ENCODE measurements at regions not wholly inside any gene's neighbourhood (a gene's known extent, or its start where the extent isn't known, plus 50 kb on each side); places are given as distances from the start of the nearest gene placed in this dataset.
"Not testable (repeated sequence)": the region's sequence is repeated elsewhere in the genome, so short reads cannot be mapped to it uniquely, and the experiment has no call there.

GRCh38 chr12:92063641-92064040 lies 82.0 kb downstream of the BTG1 start:
- ATAC-seq (ENCODE audit: poor library complexity): no peak
- no peak for DNase-seq
- intact Hi-C loops (cut with DNase I): no loop called here

DNA sequence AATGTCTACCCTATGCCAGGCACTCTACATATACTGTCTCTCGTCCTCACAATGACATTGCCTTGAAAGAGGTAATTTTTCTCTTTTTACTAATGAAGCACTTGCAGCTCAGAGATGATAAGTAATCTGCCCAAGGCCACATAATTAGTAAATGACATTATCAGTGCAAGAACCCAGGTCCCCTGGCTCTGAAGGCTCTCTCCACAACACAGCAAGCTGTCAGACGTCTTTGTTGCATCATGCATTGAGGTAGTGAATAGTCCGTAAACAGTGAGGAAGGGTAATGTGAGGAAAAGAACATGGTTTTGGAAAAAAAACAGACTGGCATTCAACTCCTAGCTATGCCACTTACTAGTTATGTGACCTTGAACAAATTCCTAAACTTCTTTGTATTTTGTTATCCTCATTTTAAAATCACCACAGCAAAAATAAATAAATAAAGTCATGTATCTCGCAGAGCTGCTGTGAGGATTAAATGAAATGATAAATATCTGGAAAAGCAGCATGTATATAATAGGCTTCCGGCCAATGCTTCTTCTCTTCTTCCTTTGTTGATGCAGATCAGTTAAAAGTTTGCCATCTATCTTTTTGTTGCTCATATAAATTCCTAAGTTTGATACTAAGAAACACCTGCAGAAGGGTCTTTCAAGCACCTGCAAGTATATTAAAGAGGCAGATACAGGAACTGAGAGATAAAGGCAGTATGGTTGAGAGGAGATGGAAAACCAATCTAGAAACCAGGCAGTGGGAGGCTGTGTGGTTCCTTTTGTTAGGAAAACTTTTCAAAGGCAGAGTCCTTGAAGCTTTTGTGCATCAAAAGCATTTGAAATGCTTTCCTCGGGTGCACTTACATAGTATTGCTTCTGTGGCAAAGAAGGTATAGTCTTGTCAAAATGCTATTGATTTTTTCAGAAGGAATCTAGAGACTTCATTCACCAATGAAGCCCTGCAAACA lies 82.8 kb downstream of the BTG1 start:
- DNase-seq (no peak), ATAC-seq (ENCODE audit: poor library complexity) (no peak)
- intact Hi-C loops (cut with DNase I): no loop called here

DNA sequence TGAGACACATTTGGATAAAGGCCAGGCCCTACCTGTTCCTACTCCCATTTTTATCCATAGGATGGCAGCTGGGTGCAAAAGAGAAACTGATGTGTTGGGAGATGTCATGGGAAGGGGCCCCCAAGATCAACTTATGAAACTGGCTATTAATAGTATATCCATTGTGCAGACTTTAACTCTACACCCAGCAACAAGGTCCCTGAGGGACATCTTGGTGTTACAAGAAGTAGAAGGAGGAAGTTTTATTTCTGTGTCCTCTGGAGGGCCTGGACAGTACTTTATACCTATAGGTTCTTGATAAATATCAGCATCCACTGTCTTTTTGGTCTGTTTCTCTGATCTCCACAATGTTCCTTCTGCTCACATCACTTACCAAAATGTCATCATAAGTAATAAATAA lies 84.6 kb downstream of the BTG1 start:
- intact Hi-C loops (cut with DNase I): no loop called here
- DNase-seq (no peak), ATAC-seq (ENCODE audit: poor library complexity) (no peak)

DNA sequence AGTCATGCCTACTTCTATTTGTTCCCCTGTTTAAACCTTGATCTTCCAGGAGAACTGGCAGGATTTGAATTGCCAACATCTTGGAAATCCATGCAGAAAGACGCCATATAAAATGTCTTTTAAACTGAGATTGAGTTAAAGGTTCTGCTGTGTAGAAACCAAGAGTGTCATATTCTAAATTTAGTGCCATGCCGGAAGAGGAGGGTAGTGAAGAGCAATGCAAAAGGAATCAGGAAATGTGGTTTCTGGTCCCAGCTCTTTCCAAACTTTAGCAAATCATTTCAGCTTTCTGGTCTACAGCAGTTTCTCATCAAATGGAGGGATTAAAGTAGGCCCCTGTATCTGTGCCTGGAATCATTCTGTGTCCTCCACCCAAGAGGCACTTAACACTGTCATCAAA lies 85.7 kb downstream of the BTG1 start:
- no peak for DNase-seq
- intact Hi-C loops (cut with DNase I): no loop called here
- ATAC-seq (ENCODE audit: poor library complexity): peak; percentile 58

DNA sequence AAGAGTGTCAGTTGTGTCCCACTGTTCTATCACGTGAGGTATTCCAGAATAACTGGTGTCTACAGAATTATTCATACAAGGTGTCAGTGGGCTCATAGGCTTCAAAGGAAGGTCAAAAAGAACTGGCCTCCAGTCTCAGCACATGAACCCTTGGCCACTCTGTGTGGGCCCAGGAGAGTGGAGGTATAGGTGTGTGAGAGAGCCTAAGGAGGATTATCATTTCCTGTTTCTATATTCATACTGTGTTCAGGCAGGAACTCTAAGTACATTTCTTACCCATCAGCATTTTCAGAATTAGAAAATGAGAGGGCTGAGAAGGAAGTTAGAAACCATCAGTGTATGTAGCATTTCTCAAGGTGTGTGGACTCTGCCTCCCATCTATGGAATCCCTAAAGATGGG lies 87.0 kb downstream of the BTG1 start:
- ATAC-seq (ENCODE audit: poor library complexity) (no peak), DNase-seq (no peak)
- intact Hi-C loops (cut with DNase I): no loop called here

DNA sequence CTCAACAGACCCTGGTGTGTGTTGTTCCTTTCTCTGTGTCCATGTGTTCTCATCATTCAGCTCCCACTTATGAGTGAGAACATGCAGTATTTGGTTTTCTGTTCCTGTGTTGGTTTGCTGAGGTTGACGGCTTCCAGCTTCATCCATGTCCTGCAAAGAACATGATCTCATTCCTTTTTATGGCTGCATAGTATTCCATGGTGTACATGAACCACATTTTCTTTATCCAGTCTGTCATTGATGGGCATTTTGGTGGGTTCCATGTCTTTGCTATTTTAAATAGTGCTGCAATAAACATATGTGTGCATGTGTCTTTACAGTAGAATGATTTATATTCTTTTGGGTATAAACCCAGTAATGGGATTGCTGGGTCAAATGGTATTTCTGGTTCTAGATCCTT lies 88.9 kb downstream of the BTG1 start:
- ATAC-seq (ENCODE audit: poor library complexity); DNase-seq; intact Hi-C loops (cut with DNase I): not testable (repeated sequence)

- intact Hi-C loops (cut with DNase I): no loop called here
- DNase-seq (no peak), ATAC-seq (ENCODE audit: poor library complexity) (no peak)
Measured at GRCh38 chr12:92056290-92056689, 89.4 kb downstream of the BTG1 start.

DNA sequence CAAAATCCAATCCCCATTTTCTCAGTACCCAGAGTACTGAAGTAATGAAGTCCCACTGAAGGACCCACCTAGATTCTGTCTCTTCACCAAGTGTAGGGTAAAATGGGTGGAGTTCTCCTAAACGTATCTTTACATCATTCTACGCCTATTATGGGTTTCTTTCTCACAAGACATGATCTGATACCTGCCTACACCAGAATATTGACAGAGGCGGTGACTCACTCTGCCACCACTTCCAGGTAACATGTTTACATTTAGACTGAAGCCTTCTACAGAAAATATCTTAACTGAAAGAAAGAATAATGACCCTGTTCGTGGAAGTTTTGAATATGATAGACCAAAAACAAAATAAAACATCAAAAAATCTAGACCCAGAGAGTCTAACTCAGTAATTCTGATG lies 89.8 kb downstream of the BTG1 start:
- ATAC-seq (ENCODE audit: poor library complexity) (no peak), DNase-seq (no peak)
- intact Hi-C loops (cut with DNase I): no loop called here

DNA sequence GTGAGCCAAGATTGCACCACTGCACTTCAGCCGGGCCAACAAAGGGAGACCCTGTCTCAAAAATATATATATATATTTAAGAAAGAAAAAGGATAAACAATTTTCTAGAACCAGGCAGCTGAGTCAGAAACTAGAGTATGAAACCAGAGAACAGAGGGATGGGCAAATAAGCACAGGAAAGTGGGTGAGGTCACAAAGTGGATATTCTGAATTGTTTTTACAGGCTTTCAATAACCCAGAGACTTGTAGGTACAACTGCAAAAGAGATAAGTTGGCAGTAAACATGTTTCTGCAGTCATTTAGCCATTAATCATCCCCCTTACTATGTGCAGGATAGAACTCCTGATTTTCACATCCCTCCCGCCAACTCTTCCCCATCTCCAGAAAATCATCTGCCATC lies 94.2 kb downstream of the BTG1 start:
- DNase-seq (no peak), ATAC-seq (ENCODE audit: poor library complexity) (no peak)
- intact Hi-C loops (cut with DNase I): no loop called here

- DNase-seq: no peak
- intact Hi-C loops (cut with DNase I): no loop called here
- ATAC-seq (ENCODE audit: poor library complexity): no peak
Measured at GRCh38 chr12:92049403-92049802, 96.2 kb downstream of the BTG1 start.

GRCh38 chr12:92047393-92047826 lies 98.2 kb downstream of the BTG1 start:
- ATAC-seq (ENCODE audit: poor library complexity) (peak; percentile 23), DNase-seq (no peak)
- intact Hi-C loops (cut with DNase I): no loop called here

GRCh38 chr12:92046557-92047392 lies 98.9 kb downstream of the BTG1 start:
- intact Hi-C loops (cut with DNase I): no loop called here
- ATAC-seq (ENCODE audit: poor library complexity): peak; percentile 65

GRCh38 chr12:92045852-92046251 lies 99.8 kb downstream of the BTG1 start:
- ATAC-seq (ENCODE audit: poor library complexity) (no peak), DNase-seq (no peak)
- intact Hi-C loops (cut with DNase I): no loop called here

More at GRCh38 chr12:92046557-92047392, 98.9 kb downstream of the BTG1 start:
- no peak for DNase-seq

- intact Hi-C loops (cut with DNase I): no loop called here
- ATAC-seq (ENCODE audit: poor library complexity): no peak
- no peak for DNase-seq
Measured at GRCh38 chr12:92044435-92044834, 101.2 kb downstream of the BTG1 start.

DNA sequence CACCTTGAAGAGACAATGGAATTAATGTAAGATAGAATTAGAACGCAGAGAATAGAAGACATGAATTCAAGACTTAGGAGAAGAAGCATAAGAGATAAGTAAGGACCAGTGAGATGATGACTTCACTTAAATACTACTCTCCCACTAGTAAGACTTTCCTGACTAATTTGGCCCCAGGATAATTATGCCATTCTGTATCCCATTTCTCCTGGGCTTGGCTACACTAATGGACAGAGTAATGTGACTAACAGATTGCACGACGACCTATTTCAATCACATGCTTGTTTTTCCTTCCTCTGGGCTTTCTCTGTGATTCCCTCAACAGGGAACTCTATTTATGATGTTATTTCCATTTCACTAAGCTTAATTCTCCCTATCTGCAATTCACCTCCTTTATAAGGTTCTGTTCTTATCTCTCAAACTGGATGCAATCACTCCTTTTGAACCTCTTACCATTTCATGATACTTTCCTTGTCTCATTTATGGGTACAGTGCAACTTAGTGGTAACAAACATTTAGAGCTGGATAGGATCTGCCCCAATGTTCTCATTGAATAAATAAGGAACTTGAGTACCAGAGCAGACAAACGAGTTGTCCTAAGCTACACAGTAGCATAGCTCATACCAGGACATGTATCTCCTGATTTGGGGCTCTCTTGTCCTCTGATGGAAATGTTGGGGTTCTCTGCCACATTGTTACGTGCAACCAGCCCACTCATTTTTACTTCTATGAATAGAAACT lies 102.7 kb downstream of the BTG1 start:
- no peak for DNase-seq
- intact Hi-C loops (cut with DNase I): no loop called here
- ATAC-seq (ENCODE audit: poor library complexity): no peak

DNA sequence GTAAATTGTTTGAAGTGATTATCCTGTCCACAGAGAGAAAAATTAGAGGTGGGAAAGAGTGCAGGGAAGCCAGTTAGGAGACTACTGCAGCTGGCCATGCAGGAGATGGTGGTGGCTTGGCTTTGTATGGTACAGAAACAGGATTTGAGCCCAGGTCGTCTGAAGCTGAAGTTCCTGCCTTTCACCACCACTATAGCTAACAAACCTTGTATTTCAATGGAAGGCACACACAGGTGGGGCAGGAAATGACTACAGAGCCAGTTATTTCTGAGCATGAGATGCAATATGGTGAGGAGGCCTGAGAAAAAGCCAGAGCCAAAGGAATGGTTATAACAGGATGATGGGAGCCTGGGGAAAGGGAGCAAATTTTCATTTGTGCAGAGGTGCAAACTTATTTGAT lies 103.9 kb downstream of the BTG1 start:
- intact Hi-C loops (cut with DNase I): no loop called here
- no peak for DNase-seq
- no peak for ATAC-seq (ENCODE audit: poor library complexity)

DNA sequence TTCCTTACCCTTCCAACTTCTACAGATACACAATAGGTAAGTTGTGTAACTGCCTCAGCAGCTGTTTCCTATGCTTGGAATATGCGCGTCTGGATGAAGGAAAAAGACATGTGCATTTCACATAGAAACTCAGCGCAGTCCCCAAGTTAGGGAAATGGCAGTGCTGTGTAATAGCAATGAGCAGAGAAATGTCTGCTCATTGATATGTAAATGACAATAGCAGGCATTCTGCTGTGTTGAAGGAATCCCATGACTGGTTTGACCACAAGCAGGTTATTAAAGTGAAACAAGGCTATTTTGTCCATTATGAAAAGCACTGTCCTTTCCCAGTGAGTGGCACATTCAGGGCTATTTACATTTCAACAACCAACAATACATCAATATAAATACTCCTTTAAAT lies 106.6 kb downstream of the BTG1 start:
- DNase-seq (no peak), ATAC-seq (ENCODE audit: poor library complexity) (no peak)
- intact Hi-C loops (cut with DNase I): no loop called here

- intact Hi-C loops (cut with DNase I): no loop called here
- ATAC-seq (ENCODE audit: poor library complexity) (no peak), DNase-seq (no peak)
Measured at GRCh38 chr12:92038476-92038875, 107.2 kb downstream of the BTG1 start.

DNA sequence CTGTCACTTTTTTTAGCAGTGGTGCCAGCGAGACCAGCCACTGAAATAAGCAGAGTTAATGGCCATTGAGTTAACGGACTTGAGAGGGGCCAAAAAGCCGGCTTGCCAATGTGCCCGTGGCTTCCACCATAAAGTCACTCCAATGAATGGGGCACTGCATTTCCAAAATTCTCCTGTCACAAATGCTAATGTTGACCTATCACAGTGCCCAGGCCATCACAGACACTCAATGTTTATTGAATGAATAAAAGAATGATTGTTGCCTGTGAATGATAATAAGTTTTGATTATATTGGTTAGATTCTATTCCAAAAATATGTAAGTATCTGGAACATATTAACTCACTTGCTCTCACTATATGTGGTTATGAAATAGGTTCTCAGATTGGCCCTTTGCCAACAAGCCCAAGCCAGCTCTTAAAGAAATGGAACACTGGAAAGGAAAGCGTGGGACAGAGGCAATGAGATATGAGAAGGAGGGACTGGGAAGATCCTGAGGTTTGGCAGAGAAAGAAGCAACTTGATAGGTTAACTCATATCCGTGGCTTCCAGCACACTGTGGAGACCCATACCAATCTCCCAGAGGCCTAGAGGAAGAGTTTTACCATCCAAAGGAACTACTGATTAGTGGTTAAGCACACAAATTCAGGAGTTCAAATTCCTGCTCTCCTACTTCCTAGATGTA lies 108.7 kb downstream of the BTG1 start:
- intact Hi-C loops (cut with DNase I): no loop called here
- DNase-seq: no peak
- no peak for ATAC-seq (ENCODE audit: poor library complexity)

Data from Right ventricle myocardium superior (tissue), 1 donor.